ENCODE measurements at regions not wholly inside any gene's neighbourhood (a gene's known extent, or its start where the extent isn't known, plus 50 kb on each side); places are given as distances from the start of the nearest gene placed in this dataset.

DNA sequence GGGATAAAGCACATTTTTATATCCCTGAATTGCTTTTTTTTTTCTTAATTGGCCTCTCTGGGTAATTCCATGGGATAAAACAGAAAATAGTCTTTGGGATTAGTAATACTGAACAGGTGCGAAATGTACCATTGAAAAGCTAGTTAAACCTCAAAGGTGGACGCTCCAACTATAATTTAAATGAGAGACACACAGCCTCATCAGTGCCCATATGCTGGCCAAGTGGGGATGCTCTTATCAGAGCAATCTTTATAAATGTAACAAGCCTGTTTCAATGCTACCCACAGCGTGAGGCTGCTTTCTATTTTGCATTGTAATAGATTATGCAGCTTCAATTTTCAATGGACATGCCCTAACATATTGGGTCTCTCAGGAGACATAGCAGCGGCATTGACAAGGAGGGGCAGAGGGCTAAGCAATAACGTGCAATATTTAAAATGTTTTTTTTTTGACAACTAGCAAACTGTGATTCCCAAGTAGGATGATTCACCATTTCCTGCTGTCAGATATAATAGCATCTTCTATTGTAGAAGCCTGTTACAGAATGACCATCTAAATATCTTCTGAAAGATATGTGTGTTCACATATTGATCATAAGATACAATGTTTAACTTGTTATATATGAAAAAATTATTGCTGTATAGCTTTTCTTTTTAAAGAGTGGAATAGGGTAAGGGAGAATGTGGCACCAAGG lies 91.3 kb upstream of the BET1 start:
- Histone ChIP-seq H3K4me1 (ENCODE audit: control insufficient read depth in 2 of 2, insufficient read depth in 2 of 2, low read length in 2 of 2) (no peaks in the 10 kb centered on the region), H3K4me3 (ENCODE audit: low read length in 2 of 2) (no peak overlapping the region), H3K27me3 (ENCODE audit: control insufficient read depth in 2 of 2, insufficient read depth in 1 of 2, low read length in 1 of 2) (no peaks in the 10 kb centered on the region), H3K36me3 (ENCODE audit: control insufficient read depth in 2 of 2, insufficient read depth in 2 of 2, low read length in 1 of 2) (no peaks in the 10 kb centered on the region), H3K9me3 (ENCODE audit: control insufficient read depth in 2 of 2, insufficient read depth in 1 of 2, low read length in 1 of 2) (peaks cover 0 to under 1% of the 10 kb centered on the region in 2 donors), H3K27ac (ENCODE audit: low read depth in 1 of 2, low read length in 1 of 2) (no peak overlapping the region)
- 95% methylated on average over 5 of the region's 5 CpGs for WGBS
- no peak for DNase-seq (ENCODE audit: low read depth in 6 of 9, low spot score in 9 of 9)

DNA sequence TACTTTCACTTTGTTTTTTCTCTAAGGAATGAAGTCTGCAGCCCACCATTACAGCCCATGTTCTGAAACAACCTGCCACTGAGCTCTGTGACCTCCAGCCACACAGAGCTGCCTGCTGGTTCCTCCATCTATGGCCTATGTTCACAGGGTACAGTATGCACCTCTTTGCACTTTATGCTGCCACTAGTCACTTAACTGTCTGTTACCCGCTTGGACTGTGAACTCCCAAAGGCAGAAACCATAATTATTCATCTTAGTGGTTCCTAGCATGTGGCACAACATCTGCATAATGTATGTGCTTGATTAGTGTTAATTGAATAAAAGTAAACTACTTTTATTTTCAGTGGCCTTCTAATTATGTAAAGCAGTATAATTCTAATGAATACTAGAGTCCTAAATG lies 95.5 kb upstream of the BET1 start:
- DNase-seq (ENCODE audit: low read depth in 6 of 9, low spot score in 9 of 9) = no peak
- WGBS = 92% methylated on average over 1 of the region's 1 CpG
- Histone ChIP-seq H3K4me3 (ENCODE audit: low read length in 2 of 2) (no peak overlapping the region), H3K27ac (ENCODE audit: low read depth in 1 of 2, low read length in 1 of 2) (no peak overlapping the region), H3K9me3 (ENCODE audit: control insufficient read depth in 2 of 2, insufficient read depth in 1 of 2, low read length in 1 of 2) (peaks cover 0 to 7% of the 10 kb centered on the region in 2 donors), H3K4me1 (ENCODE audit: control insufficient read depth in 2 of 2, insufficient read depth in 2 of 2, low read length in 2 of 2) (no peaks in the 10 kb centered on the region), H3K36me3 (ENCODE audit: control insufficient read depth in 2 of 2, insufficient read depth in 2 of 2, low read length in 1 of 2) (no peaks in the 10 kb centered on the region), H3K27me3 (ENCODE audit: control insufficient read depth in 2 of 2, insufficient read depth in 1 of 2, low read length in 1 of 2) (no peaks in the 10 kb centered on the region)

DNA sequence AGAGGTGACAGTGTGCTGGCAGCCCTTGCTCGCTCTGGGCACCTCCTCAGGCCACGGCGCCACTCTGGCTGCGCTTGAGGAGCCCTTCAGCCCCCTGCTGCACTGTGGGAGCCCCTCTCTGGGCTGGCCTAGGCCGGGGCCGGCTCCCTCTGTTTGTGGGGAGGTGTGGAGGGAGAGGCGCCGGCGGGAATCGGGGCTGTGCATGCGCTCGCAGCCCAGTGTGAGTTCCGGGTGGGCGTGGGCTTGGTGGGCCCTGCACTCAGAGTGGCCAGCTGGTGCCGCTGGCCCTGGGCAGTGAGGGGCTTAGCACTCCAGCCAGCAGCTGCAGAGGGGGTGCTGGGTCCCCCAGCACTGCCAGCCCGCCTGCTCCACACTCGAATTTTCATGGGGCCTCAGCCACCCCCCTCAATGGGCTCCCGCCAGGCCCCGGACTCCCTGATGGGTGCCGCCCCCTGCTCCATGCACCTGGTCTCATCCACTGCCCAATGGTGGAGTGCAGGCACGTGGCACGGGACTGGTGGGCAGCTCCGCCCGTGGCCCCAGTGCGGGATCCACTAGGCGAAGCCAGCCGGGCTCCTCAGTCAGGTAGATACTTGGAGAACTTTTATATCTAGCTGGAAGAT lies 96.7 kb upstream of the BET1 start:
- 95% methylated on average over 27 of the region's 27 CpGs for WGBS
- H3K4me1 ChIP-seq (ENCODE audit: control insufficient read depth in 2 of 2, insufficient read depth in 2 of 2, low read length in 2 of 2) = no peaks in the 10 kb centered on the region
- H3K27ac ChIP-seq (ENCODE audit: low read depth in 1 of 2, low read length in 1 of 2) = no peak overlapping the region
- no peaks in the 10 kb centered on the region for H3K27me3 ChIP-seq (ENCODE audit: control insufficient read depth in 2 of 2, insufficient read depth in 1 of 2, low read length in 1 of 2)
- no peaks in the 10 kb centered on the region for H3K36me3 ChIP-seq (ENCODE audit: control insufficient read depth in 2 of 2, insufficient read depth in 2 of 2, low read length in 1 of 2)
- H3K4me3 ChIP-seq (ENCODE audit: low read length in 2 of 2) = no peak overlapping the region
- no peak for DNase-seq (ENCODE audit: low read depth in 6 of 9, low spot score in 9 of 9)
- H3K9me3 ChIP-seq (ENCODE audit: control insufficient read depth in 2 of 2, insufficient read depth in 1 of 2, low read length in 1 of 2) = peaks cover 0 to 7% of the 10 kb centered on the region in 2 donors

DNA sequence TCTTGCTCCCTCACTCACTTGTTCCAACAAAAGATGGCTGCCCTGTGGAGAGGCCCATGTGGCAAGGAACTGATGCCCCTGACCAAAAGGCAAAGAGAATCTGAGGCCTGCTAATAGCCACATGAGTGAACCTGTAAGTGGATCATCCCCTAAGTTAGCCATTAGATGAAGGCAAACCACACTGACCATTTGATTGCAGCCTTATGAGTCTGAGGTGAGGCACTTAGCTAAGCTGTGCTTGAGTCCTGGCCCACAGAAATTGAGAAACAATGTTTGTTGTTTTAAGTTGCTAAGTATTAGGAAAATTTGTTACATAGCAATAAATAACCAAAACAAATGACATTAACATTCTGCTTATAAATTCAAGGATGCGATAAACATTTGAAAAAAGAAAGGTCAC lies 100.1 kb upstream of the BET1 start:
- Histone ChIP-seq H3K4me1 (ENCODE audit: control insufficient read depth in 2 of 2, insufficient read depth in 2 of 2, low read length in 2 of 2) (no peaks in the 10 kb centered on the region), H3K4me3 (ENCODE audit: low read length in 2 of 2) (no peak overlapping the region), H3K27ac (ENCODE audit: low read depth in 1 of 2, low read length in 1 of 2) (no peak overlapping the region), H3K9me3 (ENCODE audit: control insufficient read depth in 2 of 2, insufficient read depth in 1 of 2, low read length in 1 of 2) (peaks cover 0 to 7% of the 10 kb centered on the region in 2 donors), H3K27me3 (ENCODE audit: control insufficient read depth in 2 of 2, insufficient read depth in 1 of 2, low read length in 1 of 2) (no peaks in the 10 kb centered on the region), H3K36me3 (ENCODE audit: control insufficient read depth in 2 of 2, insufficient read depth in 2 of 2, low read length in 1 of 2) (no peaks in the 10 kb centered on the region)
- no peak for DNase-seq (ENCODE audit: low read depth in 6 of 9, low spot score in 9 of 9)
- 58% methylated on average over 1 of the region's 1 CpG for WGBS

DNA sequence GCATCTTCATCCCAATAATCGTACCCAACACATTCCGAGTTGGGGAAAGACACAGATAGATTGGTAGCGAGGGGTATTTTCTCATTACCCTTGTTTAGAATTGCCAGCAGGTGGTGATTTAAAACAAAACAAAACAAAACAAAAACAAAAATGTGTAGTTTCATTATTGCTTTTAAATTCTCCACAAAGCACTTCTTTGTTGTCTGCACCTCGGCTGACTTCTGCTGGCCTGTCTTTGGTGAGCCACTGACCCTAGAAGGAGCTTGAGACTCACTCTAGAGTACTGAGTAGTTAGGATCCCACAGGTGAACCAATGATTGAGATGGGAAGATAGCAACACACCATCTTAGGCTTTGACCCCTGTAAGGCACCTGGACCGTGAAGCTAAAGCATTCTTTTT lies 105.4 kb upstream of the BET1 start:
- Histone ChIP-seq H3K4me3 (ENCODE audit: low read length in 2 of 2) (no peak overlapping the region), H3K27ac (ENCODE audit: low read depth in 1 of 2, low read length in 1 of 2) (no peak overlapping the region), H3K4me1 (ENCODE audit: control insufficient read depth in 2 of 2, insufficient read depth in 2 of 2, low read length in 2 of 2) (no peaks in the 10 kb centered on the region), H3K27me3 (ENCODE audit: control insufficient read depth in 2 of 2, insufficient read depth in 1 of 2, low read length in 1 of 2) (no peaks in the 10 kb centered on the region), H3K9me3 (ENCODE audit: control insufficient read depth in 2 of 2, insufficient read depth in 1 of 2, low read length in 1 of 2) (no peaks in the 10 kb centered on the region), H3K36me3 (ENCODE audit: control insufficient read depth in 2 of 2, insufficient read depth in 2 of 2, low read length in 1 of 2) (no peaks in the 10 kb centered on the region)
- no peak for DNase-seq (ENCODE audit: low read depth in 6 of 9, low spot score in 9 of 9)
- 94% methylated on average over 5 of the region's 5 CpGs for WGBS

DNA sequence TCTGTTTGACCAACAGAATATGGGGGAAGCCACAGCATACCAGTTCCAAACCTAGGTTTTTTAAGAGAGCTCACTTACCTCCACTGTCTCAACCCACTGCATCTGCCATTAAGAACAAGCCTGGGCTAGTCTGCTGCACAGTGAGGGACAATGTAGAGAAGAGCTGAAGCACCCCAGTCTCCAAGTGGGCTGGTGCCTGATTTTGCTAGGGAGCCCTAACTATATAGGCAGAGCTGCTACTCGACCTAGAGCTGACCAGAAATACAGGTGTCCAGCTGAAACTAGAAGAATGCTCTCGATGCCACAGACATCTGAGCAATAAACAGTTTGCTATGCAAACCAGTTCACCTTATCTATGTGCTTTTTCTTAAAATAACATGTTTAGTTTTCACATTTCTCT lies 106.9 kb upstream of the BET1 start:
- WGBS = 92% methylated on average over 2 of the region's 2 CpGs
- no peaks in the 10 kb centered on the region for H3K27me3 ChIP-seq (ENCODE audit: control insufficient read depth in 2 of 2, insufficient read depth in 1 of 2, low read length in 1 of 2)

DNA sequence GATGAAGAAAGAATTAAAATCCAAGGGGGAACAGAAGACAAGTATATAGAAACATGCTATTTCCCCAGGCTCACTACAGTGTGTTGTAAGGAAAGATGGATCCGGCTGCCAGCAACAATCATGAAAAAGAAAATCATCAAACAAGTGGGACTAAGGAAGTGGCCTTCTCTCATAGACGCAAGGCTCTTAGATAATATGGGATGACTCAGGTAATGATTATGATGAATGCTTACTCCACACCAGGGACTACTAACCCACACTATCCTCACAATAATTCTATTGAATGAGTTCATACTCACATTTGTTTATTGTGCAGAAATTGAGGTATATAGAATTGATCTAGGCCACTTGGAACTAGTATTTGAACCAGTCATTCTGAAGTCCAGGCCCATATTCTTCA lies 111.2 kb upstream of the BET1 start:
- WGBS = 94% methylated on average over 2 of the region's 2 CpGs
- H3K4me3 ChIP-seq (ENCODE audit: low read length in 2 of 2) = no peak overlapping the region
- no peaks in the 10 kb centered on the region for H3K4me1 ChIP-seq (ENCODE audit: control insufficient read depth in 2 of 2, insufficient read depth in 2 of 2, low read length in 2 of 2)
- H3K27ac ChIP-seq (ENCODE audit: low read depth in 1 of 2, low read length in 1 of 2) = no peak overlapping the region
- H3K36me3 ChIP-seq (ENCODE audit: control insufficient read depth in 2 of 2, insufficient read depth in 2 of 2, low read length in 1 of 2) = no peaks in the 10 kb centered on the region
- H3K9me3 ChIP-seq (ENCODE audit: control insufficient read depth in 2 of 2, insufficient read depth in 1 of 2, low read length in 1 of 2) = no peaks in the 10 kb centered on the region
- no peak for DNase-seq (ENCODE audit: low read depth in 6 of 9, low spot score in 9 of 9)
- no peaks in the 10 kb centered on the region for H3K27me3 ChIP-seq (ENCODE audit: control insufficient read depth in 2 of 2, insufficient read depth in 1 of 2, low read length in 1 of 2)

More for the DNA sequence above, 106.9 kb upstream of the BET1 start:
- Histone ChIP-seq H3K4me1 (ENCODE audit: control insufficient read depth in 2 of 2, insufficient read depth in 2 of 2, low read length in 2 of 2) (no peaks in the 10 kb centered on the region), H3K4me3 (ENCODE audit: low read length in 2 of 2) (no peak overlapping the region), H3K27ac (ENCODE audit: low read depth in 1 of 2, low read length in 1 of 2) (no peak overlapping the region), H3K9me3 (ENCODE audit: control insufficient read depth in 2 of 2, insufficient read depth in 1 of 2, low read length in 1 of 2) (no peaks in the 10 kb centered on the region), H3K36me3 (ENCODE audit: control insufficient read depth in 2 of 2, insufficient read depth in 2 of 2, low read length in 1 of 2) (no peaks in the 10 kb centered on the region)
- no peak for DNase-seq (ENCODE audit: low read depth in 6 of 9, low spot score in 9 of 9)

DNA sequence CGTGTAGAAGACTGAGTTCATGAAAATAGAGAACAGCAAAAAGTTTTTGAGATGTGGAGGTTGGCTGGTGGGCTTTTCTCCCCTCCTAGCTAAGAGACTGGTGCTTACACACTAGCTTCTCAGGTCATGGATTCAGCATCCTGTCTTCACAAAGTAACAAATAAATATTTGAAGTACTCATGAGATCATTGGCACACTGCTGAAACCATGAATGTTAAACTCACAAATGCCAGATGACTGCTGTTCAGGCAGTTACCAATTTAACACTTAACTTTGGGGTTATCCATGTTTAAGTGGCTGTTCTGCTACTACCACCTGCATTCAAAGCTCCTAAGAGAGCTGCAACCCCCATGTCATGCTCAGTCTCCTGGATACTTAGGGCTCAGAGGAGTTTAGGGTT lies 119.0 kb upstream of the BET1 start:
- no peaks in the 10 kb centered on the region for H3K9me3 ChIP-seq (ENCODE audit: control insufficient read depth in 2 of 2, insufficient read depth in 1 of 2, low read length in 1 of 2)
- no peaks in the 10 kb centered on the region for H3K4me1 ChIP-seq (ENCODE audit: control insufficient read depth in 2 of 2, insufficient read depth in 2 of 2, low read length in 2 of 2)
- H3K36me3 ChIP-seq (ENCODE audit: control insufficient read depth in 2 of 2, insufficient read depth in 2 of 2, low read length in 1 of 2) = no peaks in the 10 kb centered on the region
- no peaks in the 10 kb centered on the region for H3K27me3 ChIP-seq (ENCODE audit: control insufficient read depth in 2 of 2, insufficient read depth in 1 of 2, low read length in 1 of 2)
- H3K4me3 ChIP-seq (ENCODE audit: low read length in 2 of 2) = no peak overlapping the region
- no peak overlapping the region for H3K27ac ChIP-seq (ENCODE audit: low read depth in 1 of 2, low read length in 1 of 2)
- WGBS = 84% methylated on average over 1 of the region's 1 CpG
- DNase-seq (ENCODE audit: low read depth in 6 of 9, low spot score in 9 of 9) = no peak

DNA sequence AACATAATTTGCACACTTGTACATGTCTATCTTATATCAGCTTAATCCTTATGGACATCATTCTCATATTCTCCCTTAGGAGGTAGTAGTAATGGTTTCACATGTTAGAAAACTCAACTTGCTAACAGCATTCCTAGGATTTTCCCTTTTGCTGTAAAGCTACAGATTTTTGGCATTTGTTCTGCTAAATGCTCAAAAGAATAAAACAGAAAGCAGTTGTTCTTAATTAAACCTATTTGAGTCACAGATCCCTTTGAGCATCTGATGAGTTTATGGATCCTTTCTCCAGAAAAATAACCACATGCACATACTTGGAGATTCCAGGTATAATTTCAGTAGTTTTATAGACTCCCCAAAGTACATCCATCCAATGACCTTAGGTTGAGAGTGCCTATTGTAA lies 122.9 kb upstream of the BET1 start:
- Histone ChIP-seq H3K36me3 (ENCODE audit: control insufficient read depth in 2 of 2, insufficient read depth in 2 of 2, low read length in 1 of 2) (no peaks in the 10 kb centered on the region), H3K27ac (ENCODE audit: low read depth in 1 of 2, low read length in 1 of 2) (no peak overlapping the region), H3K4me3 (ENCODE audit: low read length in 2 of 2) (no peak overlapping the region), H3K27me3 (ENCODE audit: control insufficient read depth in 2 of 2, insufficient read depth in 1 of 2, low read length in 1 of 2) (no peaks in the 10 kb centered on the region), H3K4me1 (ENCODE audit: control insufficient read depth in 2 of 2, insufficient read depth in 2 of 2, low read length in 2 of 2) (no peaks in the 10 kb centered on the region), H3K9me3 (ENCODE audit: control insufficient read depth in 2 of 2, insufficient read depth in 1 of 2, low read length in 1 of 2) (no peaks in the 10 kb centered on the region)
- no peak for DNase-seq (ENCODE audit: low read depth in 6 of 9, low spot score in 9 of 9)

Data from thymus (tissue), 11 donors.